ENCODE measurements at regions not wholly inside any gene's neighbourhood (a gene's known extent, or its start where the extent isn't known, plus 50 kb on each side); places are given as distances from the start of the nearest gene placed in this dataset.

DNA sequence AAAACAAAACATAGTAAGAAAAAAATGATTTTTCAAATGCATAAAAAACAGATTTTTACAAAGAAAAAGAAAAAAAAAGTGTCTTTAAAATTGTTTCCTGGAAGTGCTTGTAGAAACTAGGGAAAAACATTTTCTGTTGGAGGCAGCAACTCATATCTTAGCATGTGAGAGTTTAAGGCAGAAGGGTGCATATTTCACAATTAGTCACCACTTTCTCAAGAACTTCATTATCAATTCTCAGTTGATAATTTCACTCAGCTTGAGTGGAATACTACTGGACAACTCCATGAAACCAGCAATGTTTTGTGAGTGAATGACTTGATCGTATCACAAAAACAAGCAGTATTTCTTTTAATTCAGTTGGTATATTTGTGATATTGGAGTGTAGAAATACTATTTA is 508.3 kb upstream of the DAB2 start:
- TF ChIP-seq, protein P1, sequence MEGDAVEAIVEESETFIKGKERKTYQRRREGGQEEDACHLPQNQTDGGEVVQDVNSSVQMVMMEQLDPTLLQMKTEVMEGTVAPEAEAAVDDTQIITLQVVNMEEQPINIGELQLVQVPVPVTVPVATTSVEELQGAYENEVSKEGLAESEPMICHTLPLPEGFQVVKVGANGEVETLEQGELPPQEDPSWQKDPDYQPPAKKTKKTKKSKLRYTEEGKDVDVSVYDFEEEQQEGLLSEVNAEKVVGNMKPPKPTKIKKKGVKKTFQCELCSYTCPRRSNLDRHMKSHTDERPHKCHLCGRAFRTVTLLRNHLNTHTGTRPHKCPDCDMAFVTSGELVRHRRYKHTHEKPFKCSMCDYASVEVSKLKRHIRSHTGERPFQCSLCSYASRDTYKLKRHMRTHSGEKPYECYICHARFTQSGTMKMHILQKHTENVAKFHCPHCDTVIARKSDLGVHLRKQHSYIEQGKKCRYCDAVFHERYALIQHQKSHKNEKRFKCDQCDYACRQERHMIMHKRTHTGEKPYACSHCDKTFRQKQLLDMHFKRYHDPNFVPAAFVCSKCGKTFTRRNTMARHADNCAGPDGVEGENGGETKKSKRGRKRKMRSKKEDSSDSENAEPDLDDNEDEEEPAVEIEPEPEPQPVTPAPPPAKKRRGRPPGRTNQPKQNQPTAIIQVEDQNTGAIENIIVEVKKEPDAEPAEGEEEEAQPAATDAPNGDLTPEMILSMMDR (IDR thresholded peaks at IDR 0.05) = no peak

DNA sequence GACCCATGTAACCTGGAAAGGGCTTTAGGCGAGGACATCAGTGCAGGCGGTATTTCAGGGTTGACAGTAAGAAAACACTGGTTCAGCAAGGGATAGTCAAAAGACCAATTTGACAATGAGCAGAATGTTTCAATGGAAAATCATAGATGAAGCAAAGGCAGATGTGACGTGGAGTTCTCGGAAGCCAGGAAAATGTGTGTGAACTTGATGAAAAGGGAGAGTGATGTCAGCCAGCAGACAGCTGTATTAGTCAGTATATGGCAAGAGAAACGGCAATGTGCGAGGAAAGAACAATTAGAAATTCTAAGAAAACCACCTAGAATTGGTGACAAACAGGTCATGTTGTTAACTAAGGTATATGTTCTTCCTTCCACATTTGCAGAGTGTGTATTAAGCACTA is 503.9 kb upstream of the DAB2 start:
- TF ChIP-seq, protein P1 (IDR thresholded peaks at IDR 0.05) = no peak

DNA sequence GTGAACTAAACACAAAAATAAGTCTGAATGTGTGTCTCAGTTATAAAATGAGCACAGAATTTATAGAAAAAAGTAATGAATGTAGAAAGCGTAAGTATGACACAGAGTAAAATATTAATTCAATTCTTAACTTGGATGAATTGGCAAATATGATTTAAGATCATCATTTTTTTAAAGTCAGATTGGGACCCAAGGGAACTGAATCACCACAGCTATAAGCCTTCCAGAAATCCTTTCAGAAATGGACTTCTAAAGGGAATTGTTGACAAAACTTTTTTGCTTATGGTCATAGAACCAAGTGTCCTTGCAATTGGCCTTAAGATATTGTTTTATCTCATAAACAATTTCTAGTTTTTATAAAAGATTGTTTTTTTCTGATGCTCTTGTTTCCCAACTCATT is 495.1 kb upstream of the DAB2 start:
- TF ChIP-seq, protein P1 (IDR thresholded peaks at IDR 0.05) = no peak

DNA sequence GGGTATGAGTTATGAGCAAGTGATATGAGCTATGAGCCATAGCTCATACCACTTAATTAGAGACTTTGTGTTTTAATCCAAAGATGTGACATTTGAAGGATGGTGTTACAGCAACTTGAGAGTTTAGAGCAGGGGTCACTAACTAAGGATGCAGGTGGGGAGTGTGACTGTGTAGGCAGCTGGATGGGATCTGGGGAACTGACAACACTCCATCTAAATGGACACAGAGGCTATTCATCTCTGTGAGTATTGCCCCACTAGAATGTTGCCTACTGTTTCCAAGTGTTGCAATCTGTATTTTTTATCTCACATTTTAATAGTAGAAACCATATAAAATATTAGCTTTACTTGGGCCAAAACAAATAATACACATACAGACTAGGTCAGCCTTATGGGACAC is 488.1 kb upstream of the DAB2 start:
- TF ChIP-seq, protein P1 (IDR thresholded peaks at IDR 0.05) = no peak

DNA sequence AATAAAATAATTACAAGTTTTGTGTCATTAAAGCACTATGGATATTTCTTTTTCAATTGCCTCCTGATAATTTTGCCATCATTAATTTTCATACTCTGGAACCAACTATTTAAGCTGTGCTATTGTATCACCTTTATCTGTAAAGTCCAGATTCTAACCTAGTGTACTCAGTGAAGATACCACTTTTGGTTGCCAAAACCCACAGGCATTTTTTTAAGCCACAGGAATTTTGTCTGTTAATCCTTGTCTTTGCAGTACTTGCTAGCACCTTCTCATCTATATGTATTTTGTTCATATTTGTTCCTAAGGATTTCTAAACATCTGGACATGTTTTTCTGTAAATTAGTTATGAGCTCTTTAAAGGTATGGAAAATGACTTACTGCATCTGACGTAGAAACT is 481.4 kb upstream of the DAB2 start:
- TF ChIP-seq, protein P1 (IDR thresholded peaks at IDR 0.05) = no peak

DNA sequence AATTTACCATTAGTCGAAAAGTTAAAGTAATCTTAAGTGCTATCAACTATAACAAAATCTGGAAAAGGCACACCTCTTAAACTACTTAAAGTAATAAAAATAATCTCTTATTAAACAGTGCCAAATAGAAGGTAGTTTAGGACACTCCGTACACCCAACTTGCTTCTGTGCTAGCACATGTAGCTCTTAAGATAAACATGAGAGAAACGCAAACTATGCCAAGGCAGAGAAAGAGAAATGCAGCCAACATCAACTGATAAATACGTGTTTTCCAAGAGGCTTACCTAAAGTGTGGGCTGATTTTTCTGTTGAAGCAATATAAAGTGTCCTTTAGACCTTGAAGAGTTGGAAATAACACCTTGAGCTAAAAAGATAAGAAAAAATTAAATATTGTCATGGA is 480.6 kb upstream of the DAB2 start:
- TF ChIP-seq, protein P1 (IDR thresholded peaks at IDR 0.05) = no peak

DNA sequence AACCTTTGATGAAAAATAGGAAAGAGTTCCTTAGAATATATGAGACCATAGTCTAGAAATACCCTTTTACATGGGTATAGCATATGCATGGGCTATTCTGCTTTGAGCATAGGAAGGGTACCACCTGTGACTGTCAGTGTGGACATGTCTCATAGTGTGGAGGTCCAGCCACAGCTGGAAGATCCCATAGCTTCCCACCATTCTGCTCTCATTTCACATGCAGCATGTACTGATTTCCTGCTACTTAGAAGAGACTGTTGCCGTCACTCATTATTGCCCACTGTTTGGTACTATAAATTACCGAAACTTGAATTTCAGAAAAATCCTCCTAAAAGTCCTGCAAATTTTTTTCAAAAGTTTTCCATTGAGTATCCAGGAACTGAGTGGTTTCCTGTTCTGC is 477.8 kb upstream of the DAB2 start:
- TF ChIP-seq, protein P1 (IDR thresholded peaks at IDR 0.05) = no peak

DNA sequence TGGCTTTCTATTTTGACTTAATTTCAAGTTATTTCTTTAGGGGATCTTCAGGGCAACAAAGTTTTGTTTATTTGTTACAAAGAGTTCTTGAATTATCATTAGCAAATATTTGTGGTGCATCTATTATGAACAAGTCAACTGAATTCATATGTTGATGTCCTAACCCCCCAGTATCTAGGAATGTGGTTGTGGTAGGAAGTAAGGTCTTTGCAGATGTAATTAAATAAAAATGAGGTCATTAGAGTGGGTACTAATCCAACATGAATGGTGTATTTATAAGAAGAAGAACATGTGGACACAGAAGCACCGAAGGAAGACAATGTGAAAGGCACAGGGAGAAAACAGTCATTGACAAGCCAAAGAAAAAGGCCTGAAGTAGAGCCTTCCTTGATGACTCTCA is 474.0 kb upstream of the DAB2 start:
- TF ChIP-seq, protein P1 (IDR thresholded peaks at IDR 0.05) = no peak
